NCI-H1436 treated with DMSO at 0.1 percent for 48 hours (cell line): ENCODE measurements at regions not wholly inside any gene's neighbourhood (a gene's known extent, or its start where the extent isn't known, plus 50 kb on each side); places are given as distances from the start of the nearest gene placed in this dataset.

Experiments used
- DNase-seq: peaks from one replicate; lab custom pipeline; 2025; lab: John Stamatoyannopoulos, UW

DNA sequence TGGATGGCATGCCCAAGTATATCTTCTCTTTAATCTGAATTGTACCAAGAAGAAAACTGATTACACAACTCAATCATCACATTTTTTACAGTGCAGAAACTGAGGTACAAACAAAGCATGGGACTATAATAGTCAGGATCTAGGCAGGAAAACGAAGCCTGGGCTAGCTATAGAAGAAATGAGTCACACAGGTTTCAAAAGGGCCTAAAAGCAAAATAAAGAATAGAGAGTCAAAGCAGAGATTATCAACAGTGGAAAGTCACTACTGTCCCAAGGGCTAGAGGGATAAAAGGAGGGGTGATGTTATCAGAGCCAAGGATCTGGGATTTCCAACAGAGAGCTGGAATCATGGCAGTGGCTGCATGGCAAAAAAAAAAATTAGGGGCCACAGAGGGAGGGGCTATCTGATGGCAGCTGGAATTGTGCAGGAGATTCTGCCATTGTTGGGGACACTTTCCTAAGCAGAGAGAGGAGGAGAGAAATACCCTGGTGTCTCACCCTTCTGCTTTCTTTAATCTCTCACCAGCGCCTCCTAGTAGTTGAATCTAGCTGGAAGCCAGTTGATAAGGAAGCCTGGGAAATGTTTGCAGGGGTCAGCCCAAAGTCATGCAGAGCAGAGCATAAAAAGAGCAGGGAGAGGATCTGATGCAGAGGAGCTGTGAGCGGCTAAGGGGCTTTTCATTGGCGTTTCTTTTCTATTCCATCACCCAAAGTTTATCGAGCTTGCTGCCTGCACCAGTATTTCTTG, 343.2 kb downstream of the ACTL7B start:
- no peak for DNase-seq

DNA sequence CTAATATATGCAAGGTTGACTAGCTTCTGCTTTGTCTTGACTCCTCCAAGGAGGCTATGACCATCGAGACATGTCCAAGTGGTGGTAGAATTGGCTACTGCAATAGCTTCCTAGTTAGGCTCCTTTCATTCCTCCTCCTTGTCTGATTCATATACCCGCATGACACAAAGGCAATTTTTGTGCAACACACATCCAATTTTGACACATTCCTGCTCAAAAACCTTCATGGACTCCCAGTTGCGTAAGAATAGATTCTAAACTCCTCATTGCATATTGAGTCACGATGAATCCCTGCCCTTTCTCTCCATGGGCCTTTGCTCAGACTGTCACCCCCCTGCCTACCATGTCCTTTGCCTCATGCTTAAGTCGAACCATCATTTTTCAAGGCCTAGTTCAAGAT, 344.5 kb downstream of the ACTL7B start:
- no peak for DNase-seq

DNA sequence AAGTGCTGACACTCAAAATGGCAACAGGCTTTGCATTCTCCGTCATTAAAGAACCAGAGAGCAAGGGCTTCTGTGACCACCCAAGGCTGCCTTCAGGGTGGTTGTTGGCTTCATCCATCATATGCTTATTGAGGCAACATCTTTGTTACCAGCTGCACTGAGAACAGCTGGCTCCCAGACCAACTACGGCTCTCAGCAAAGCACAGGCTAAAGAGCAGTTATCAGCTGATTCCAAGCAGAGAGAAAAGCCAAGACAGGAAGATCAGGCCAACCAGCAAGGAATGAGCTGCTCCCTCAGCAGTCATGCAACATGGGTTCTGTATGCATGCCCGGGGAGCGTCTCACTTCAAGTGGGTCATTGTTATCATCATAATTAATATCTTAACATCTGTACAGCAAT, 358.9 kb downstream of the ACTL7B start:
- no peak for DNase-seq

DNA sequence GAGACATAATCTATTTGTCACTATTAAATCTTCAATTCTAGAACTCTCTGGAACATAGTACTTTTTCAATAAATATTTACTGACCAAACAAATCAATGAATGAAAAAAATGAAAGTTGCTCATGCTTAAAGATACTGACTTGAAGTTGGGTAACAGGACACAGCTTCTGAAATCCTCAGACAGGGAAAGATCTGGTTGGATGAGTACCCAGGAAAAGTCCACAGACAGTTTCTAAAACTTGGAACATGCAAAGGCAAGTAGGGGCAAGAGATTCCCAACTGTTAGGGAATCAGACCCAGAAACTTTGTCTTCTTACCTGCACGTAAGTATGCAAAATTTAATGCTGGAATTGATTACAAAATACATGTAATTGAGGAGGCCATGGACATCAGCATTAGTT, 366.2 kb downstream of the ACTL7B start:
- no peak for DNase-seq

DNA sequence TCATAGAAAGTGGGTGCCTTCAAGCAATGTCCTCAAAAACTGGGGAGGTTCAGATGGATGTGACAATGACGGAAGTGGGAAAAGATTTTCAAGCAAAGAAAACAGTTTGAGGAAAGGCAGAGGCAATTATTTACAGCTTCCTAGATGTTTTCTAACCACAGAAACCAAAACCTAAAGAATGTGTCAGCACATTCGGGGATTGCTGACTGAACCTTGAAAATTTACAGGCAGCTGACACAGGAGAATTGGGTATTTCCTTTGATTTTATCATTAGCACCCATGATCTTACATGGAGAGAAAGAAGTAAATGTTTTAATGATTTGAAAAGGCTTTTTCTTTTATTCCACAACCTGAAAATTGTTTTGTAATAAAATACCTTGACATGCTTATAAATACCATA, 369.0 kb downstream of the ACTL7B start:
- DNase-seq: no peak

DNA sequence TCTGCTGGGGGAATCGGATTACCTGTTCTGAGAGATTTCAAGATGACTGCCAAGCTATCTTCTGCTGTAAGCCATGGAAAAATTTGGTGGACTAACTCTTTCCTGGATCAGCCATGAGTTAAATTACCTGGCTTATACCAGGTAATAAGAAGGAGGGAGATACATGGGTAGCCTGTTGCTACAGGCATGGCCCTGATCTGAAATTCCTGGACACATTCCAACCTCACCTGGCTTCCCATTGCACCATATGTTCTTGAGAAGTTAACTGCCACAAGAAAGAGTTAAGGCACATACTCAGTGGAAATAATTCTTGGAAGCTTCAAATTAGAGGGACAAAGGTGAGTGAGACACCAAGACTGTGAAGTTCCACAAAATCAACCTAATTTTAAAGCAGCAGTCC, 371.3 kb downstream of the ACTL7B start:
- no peak for DNase-seq

DNA sequence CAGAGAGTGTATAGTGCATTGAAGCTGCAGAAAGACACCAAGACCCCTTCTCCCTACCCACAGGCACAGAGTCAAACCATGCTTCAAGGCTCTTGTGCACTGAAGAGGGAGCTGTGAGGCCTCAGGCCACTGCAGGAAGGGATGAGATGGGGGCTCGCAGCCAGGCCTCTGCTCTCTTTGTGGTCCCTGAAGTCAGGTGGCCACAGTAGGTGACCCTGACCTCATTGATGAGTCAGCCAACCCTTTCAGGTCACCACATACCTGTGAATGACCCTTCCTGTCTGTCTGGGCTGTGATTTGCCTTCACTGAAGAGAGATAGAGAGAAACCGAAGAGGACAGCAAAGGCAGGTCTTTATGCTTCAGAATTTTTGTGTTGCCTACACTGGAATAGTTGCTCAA, 372.1 kb downstream of the ACTL7B start:
- no peak for DNase-seq

DNA sequence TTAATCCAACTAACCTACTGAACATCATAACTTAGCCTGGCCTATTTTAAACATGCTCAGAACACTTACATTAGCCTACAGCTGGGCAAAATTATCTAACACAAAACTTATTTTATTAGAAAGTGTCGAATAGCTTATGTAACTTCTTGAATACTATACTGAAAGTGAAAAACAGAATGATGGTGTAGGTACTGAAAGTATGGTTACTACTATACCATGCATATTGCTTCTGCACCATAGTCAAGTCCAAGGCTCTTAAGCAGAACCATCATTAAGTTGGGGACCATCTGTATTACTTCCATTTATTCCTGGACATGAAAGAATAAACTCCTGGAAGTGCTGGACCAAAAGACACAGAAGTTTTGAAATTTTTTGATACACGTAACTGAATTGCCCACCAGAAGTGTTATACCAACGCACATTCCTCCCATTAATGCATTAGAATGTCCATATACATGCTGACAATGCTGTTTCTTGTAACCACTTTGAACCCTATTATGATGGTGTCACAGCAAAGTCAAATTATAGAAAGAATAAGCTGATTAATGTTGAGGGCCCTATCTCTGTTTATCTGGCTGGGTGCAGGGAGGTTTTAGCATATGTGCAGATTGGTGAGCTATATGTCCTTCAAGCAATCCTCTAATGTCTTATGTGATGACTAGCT, 375.7 kb downstream of the ACTL7B start:
- DNase-seq: no peak

DNA sequence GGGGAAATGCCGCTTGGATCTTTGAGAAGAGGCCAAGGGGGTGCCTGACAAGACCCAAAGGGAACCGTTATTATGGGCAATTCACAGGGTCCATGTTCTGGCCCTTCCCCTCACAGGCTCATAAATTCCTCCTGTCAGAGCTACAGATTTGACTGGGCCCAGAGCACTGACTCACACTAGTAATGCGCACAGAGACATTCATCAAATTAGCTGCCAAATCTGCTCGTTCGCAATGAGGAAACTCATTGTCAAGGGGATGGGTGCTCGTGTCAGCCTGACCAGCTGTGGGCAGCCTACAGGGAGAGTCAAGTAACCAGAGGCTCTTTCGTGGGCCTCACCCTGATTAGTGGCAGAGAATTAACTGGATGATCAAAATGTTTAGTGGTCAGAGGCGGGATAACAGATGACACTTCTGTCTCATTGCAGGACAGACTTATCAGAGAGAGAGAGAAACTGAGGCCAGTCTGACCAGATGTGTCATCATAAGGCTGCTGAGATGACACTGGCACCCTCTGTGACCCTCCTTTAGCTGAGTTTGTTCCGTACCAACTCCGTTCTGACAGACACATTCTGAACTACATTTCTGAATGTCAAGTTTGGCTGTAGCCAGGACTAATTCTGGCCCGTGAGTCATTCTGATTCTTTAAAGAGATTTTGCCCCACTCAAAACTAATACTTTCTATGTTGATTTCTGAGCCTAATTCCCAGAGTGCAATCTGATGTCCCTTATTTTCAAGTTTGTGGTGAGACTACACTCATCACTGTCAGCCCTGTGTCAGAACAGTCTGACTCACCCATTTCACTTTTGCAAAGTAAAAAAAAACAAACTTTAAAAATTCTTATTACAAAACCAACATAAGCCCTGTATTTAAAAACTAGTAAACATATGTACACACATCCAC, 377.1 kb downstream of the ACTL7B start:
- no peak for DNase-seq

DNA sequence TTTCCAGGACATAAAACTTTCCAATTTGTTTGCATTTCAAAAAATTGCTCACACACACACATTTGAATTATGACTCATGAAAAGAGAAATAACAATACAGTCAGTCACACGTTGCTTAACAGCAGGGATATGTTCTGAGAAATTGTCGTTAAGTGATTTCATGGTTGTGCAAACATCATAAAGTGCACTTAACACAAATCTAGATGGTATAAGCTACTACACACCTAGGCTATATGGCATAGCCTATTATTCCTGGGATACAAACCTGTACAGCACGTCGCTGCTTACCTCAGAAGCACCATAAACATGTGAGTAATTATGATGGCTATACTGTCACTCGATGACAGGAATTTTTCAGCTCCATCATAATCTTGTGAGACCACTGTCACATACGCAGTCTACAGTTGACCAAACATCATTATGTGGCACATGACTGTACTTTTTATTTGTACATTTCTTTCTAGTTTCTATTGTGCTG, 378.2 kb downstream of the ACTL7B start:
- DNase-seq: no peak

DNA sequence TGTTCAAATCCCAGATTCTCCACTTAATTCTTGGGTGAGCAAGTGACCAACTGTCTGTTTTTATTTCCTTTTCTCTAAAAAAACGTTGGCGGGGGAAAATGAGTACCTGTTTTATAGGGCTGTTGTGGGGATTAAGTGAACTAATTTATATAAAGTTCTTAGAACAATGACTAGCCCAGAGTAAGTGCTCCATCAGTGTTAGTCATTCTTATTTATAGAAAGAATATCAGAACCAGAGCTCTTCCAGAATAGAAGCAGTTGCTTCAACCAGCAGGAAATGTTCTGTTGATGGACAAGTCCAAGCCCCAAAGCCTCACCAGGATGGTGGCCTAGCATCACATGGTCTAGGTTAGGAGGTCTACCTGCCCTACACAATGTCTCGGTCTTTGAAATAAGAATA, 379.2 kb downstream of the ACTL7B start:
- DNase-seq: no peak

DNA sequence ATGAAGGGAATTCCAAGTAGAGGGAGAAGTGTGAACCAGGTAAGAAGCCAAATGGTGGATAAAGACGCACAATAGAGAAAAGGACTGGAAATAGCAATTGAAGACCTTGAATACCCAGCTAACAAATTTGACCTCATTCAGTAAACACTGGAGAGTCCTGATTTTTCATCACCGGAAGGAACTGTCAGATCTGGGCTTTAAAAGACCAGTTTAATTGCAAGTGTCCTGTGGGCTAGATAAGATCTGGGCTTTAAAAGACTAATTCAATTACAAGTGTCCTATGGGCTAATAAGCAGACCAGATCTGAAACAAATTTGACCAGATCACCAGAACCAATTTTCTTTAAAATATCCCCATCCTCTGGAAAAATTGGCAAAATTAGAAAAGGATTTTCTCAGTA, 380.0 kb downstream of the ACTL7B start:
- DNase-seq: no peak

DNA sequence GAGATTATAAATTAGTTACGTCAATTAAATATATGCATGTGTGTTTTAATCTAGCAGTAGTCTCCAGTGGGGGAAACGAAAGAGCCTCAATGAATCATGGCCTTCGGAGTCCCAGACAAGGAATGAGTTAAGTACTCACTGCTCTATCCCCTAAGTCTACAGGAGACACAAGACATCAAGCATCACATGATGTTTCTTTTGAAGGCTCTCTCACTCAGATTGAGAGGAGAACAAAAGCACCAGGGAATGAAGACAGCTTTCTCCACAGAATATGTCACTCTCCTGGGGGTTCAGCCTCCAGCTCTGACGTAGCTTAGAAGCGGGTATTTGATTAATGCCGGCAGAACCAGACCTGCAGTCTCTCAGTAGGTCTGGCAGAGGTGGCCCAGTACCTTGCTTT, 381.4 kb downstream of the ACTL7B start:
- no peak for DNase-seq

DNA sequence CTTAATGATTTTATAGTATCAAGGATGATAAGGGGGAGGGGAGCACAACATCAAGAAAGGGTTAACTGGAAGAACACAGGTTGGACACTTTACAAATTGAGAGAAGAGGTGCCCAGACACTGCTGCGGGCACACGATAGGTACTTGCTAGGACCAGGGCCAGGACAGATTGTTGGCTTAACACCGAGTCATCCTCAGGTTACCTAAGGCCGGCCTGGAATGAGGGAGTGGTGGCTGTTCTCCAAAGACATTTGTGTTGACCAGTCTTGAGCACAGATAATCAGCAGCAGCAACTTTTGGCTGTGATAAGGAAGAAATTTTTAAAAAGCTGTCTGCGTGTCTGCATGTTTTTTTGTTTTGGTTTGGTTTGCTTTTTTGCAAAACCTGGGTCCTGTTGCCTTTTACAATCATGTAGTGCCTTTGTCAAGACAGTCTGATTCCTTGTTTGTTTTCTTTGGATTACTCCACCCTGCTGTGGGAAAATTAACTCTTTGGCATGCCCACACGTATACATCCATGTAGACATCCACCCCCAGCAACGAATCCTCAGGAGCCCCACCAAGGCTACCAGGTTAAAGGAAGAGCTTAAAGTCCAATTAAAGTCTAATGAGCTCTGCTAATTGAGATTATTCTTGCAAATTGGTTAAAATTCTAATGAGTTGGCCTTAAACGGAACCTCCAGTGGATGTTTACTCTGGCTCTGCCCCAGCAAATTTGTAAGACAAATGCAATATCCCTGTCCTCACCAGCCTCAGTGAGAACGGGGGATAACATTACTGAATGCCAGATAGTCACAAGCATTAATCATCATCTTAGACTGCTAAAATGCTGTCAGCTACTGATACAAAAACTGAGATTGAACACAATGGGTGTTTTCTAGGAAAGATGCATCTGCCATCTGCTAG, 382.3 kb downstream of the ACTL7B start:
- DNase-seq: no peak

DNA sequence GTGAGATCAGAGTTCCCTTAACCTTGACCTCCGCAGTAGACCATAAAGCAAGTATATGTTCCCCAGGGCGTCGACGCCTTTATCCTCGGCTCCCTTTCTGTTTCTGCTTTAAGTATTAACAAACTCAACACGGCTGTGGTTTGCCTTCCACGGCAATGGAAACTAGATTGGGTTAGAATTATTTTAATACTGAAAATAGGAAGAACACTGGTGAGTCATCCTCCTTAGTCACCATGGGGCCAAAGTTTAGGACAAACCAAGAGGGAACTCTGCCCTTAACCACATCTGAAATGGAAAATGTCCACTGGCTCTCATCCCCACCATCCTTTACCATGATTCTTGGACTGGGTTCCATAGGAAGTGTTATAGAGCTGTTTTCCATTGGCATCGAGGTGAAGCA, 386.1 kb downstream of the ACTL7B start:
- no peak for DNase-seq

DNA sequence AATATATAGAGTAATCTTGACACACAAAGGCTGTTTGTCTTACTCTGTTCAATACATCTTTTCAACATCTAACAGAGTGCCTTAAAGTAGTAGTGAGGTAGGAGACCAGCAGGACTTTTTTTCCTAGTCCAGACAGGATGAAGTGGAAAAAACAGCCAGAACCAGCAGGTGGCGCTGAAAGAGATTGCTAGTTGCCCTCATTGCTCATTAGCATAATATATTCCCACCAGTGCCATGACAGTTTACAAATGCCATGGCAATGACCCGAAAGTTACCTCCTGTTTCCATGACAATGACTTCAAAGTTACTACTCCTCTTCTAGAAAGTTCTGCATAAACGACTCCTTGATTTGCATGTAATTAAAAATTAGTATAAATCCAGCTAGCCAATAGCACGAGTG, 387.4 kb downstream of the ACTL7B start:
- DNase-seq: no peak

DNA sequence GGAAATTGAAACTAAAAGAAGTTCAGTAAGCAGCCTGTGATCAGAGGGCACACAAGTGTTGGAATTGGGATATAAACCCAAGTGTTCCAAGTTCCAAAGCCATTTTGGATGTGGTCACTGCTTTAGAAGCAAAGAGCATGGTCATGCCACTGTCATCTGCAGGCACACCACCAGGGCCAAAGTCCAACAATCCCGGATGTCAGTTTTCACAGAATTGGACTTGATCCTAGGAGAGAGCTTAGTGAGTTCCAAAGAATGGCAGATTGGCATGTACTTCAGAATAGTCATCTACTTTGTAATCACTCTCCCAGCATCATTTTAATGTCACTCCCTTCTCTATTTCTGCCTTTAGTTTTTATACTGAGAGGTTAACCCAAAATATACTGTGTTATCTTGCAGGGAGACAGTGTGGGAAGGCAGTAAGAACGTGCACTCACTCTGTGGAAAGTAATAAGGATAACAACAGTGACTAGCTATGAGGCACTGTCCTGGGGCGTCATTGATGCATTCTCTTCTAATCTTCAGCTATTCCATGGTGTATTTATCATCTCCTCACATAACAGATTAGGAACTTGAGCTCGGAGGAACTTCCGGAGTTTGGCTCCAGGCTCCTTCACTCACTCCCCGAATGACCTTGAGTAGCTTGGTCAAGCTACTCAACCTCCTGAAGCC, 388.0 kb downstream of the ACTL7B start:
- no peak for DNase-seq

DNA sequence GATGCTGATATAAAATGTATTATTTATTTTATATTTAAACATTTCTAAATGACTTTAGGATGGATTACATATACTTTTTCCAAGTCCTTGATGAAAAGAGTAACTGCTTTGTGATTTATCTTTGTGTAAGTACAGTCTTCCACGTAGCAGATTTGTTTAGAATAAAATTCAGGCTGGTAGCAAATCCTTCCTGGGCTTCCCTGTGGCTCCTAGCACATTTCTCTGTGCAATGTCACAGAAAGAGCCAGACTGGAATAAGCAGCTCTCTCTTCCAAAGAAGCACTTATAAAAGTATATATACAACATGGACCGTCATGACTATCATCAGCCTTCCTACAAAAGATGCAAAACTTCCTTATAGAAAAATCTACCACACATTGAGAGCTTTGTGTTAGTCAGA, 388.6 kb downstream of the ACTL7B start:
- DNase-seq: no peak

DNA sequence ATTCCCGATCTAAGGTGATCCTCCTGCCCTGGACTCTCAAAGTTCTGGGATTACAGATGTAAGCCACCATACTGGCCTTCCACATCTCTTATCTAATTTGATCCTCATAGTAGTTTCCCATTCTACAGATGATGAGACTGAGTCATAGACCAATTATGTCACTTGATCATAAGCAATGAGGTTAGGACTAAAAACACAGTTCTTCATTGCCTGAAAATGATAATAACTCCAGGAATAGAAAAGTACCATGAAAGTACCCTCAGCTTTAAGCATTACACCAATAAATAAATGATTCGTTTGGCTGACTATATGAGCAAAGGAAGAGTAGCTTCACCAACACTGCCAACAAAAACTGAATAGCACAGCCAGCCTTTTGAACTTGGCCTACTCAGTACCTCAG, 389.5 kb downstream of the ACTL7B start:
- DNase-seq: no peak

DNA sequence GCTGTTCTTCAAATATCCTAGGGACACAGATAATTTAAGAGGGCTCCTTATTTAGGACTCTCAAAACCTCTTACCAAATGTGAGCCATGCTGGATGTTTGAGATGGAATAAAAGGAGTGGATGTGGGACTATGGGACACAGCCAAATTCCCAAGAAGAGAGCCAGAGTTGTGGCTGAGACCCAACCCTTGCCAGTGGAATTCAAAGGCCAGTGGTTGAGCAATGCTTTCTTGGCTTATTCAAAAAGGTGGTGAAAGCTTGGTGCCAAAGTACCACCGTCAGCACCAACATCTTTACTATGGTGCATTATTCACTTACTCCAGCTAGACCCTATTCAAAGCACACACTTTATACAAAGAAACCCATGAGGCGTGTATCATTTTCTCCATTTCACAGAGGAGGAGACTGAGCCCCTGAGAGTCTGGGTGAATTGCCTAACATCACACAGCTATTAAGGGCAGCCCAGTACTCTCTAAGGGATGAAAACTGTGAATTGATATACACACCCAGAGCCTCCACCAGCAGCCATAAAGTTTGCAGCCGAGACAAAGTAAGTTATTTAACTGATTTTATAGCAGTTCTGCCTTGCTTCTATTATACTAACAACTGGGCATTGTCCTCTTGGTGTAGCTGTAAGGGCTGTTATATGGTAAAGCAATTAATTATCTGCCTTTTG, 391.7 kb downstream of the ACTL7B start:
- DNase-seq: no peak

DNA sequence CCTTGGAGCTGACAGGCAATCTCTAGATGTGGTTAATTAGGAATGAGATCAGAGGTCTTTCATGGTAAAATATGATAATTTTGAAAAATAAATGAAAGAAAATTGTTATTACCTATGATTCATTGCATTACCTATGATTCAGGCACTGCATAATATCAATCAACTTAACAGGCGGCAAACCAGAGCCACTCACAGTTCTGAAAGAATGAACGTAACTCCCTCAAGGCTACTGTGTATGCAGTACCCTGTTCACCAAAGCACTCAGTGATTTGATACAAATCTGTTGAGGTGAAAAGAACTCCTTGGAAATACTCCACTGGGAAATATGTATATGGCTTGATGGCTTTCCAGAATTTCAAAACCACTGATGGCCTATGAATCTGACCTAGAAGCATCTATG, 398.9 kb downstream of the ACTL7B start:
- DNase-seq: no peak
